ENCODE measurements at regions not wholly inside any gene's neighbourhood (a gene's known extent, or its start where the extent isn't known, plus 50 kb on each side); places are given as distances from the start of the nearest gene placed in this dataset.

DNA sequence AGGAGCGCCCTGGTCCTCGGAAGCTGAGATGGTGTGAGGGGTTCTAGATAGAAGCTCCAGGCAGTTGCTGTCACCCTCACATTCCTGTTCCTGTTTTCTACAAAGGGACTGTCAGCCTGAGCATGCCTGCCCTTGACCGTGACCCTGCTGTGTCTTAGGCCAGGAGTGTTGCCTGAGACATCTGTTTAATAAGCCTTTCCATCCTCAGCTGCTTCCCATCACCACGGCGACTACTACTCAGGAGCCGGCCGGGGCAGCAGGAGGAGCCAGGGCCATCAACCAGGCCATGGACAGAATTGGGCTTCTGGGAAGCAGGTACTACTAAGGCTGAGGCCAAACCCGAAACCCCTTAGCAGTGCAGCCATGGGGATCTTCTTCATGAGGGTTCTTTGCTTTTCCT lies 151.4 kb downstream of the KATNIP start:
- TF ChIP-seq CTCF (conservative IDR thresholded peaks at IDR 0.05; ENCODE audit: low read depth, low read length), result no peak
- no peak for DNase-seq (ENCODE audit: low read depth)
- H3K4me3 ChIP-seq (ENCODE audit: low read depth, low read length), result no peak overlapping the region

DNA sequence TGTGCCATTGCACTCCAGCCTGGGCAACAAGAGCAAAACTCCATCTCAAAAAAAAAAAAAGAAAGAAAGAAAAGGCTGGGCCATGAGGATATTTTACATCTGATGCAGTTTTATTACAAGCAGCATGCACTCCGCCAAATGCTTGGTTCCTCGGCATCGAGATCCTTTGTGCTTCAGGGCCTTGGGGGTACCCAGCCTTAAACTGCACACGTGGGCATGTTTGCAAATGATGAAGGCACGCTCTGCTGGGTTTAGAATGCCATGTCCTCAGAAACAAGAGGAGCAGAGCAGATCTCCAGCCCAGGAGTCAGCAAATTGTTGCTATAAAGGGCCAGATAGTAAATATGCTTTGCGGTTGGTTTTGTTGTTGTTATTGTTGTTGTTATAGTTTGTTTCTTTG lies 153.2 kb downstream of the KATNIP start:
- H3K4me3 ChIP-seq (ENCODE audit: low read depth, low read length), result no peak overlapping the region
- TF ChIP-seq CTCF (conservative IDR thresholded peaks at IDR 0.05; ENCODE audit: low read depth, low read length), result no peak
- DNase-seq (ENCODE audit: low read depth), result no peak

DNA sequence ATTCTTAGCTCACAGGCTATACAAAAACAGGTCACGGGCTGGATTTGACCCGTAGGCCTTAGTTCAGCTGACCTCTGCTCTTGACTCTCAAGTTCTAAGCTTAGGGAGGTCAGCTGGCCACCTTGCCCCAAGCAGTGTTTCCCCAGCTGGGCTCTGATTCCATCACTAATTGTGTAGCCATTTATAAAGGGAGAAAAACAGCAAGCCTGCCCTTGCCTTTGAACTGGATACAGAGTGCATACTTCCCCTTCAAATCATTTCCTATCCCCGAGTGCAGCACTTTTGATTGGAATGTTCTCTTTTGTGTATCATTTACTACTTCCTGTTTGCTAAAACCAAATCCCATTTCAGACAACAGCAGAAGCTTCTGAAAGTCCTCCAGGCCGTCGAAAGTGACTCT lies 153.6 kb downstream of the KATNIP start:
- no peak for DNase-seq (ENCODE audit: low read depth)
- H3K4me3 ChIP-seq (ENCODE audit: low read depth, low read length), result no peak overlapping the region
- no peak for TF ChIP-seq CTCF (conservative IDR thresholded peaks at IDR 0.05; ENCODE audit: low read depth, low read length)

DNA sequence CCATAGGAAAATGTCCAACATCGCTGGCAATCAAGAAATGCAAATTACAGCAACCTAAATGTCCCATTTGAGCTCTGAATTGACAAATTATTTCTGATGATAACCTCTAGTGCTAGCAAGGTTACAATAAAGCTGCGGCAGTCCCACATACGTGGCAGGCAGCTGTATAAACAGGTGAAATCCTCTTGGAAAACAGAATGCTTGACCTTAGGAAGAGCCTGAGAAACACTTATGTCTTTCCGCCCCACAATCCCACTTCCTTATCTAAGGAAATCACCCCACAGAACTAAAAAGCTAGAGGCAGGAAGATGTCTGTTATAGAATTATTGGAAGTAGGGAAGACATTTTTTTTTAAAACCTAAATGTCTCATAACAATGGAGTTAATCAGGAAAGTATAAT lies 154.3 kb downstream of the KATNIP start:
- no peak overlapping the region for H3K4me3 ChIP-seq (ENCODE audit: low read depth, low read length)
- TF ChIP-seq CTCF (conservative IDR thresholded peaks at IDR 0.05; ENCODE audit: low read depth, low read length), result no peak
- no peak for DNase-seq (ENCODE audit: low read depth)

DNA sequence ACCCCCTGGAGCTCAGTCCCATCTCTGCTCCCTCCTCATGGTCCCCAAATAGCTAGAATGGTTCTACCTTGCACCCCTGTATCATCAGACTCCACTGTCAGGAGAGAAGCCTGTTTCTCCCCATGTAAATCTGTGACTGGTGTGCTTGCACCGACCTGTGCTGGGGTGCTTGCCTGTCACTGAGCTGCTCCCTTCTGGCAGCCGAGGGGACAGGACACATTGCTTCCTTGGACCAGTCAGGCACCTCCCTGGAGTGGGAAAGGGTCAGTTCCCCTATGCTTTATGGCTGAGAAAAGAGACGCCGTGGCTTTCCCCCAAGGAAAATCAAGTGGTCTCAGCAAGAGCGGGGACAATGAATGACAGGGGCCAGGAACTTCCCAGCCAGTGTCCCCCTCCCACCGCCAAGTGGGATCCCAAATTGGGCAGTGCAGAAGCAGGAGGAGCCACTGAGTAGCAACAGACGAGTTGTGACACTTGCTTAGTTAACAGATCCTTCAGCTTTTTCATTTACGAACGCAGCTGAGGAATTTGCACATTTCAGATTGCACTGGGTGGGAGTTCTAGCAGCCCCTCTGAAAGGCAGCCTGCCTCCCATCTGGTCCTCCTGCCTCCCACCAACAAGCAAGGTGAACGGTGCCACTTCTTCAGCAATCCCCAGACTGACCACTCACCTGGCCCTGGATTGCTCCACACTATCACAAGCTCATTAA lies 156.4 kb downstream of the KATNIP start:
- DNase-seq (ENCODE audit: low read depth), result no peak
- no peak overlapping the region for H3K4me3 ChIP-seq (ENCODE audit: low read depth, low read length)
- no peak for TF ChIP-seq CTCF (conservative IDR thresholded peaks at IDR 0.05; ENCODE audit: low read depth, low read length)

- H3K4me3 ChIP-seq (ENCODE audit: low read depth, low read length), result no peak overlapping the region
- DNase-seq (ENCODE audit: low read depth), result no peak
- TF ChIP-seq CTCF (conservative IDR thresholded peaks at IDR 0.05; ENCODE audit: low read depth, low read length), result no peak
Observed at GRCh38 chr16:27706866-27707685, 157.1 kb downstream of the KATNIP start.

All from epithelial cell of proximal tubule (primary cell).